ENCODE measurements at regions not wholly inside any gene's neighbourhood (a gene's known extent, or its start where the extent isn't known, plus 50 kb on each side); places are given as distances from the start of the nearest gene placed in this dataset.
"Not testable (repeated sequence)": the region's sequence is repeated elsewhere in the genome, so short reads cannot be mapped to it uniquely, and the experiment has no call there.

- TF ChIP-seq POLR2A (IDR thresholded peaks at IDR 0.05; ENCODE audit: low read depth, low read length) = no peak
- no peak for FAIRE-seq
- DNase-seq (ENCODE audit: insufficient read length, low spot score) = no peak
Measured at GRCh38 chr12:91643763-91644162, 461.1 kb upstream of the DCN start.

GRCh38 chr12:91640021-91640420 is 457.4 kb upstream of the DCN start:
- no peak for FAIRE-seq
- DNase-seq (ENCODE audit: insufficient read length, low spot score) = no peak
- no peak for TF ChIP-seq POLR2A (IDR thresholded peaks at IDR 0.05; ENCODE audit: low read depth, low read length)

GRCh38 chr12:91639327-91639726 is 456.7 kb upstream of the DCN start:
- FAIRE-seq (no peak), DNase-seq (ENCODE audit: insufficient read length, low spot score) (no peak)
- TF ChIP-seq POLR2A (IDR thresholded peaks at IDR 0.05; ENCODE audit: low read depth, low read length) = no peak

GRCh38 chr12:91637789-91638624 is 455.4 kb upstream of the DCN start:
- TF ChIP-seq POLR2A (IDR thresholded peaks at IDR 0.05; ENCODE audit: low read depth, low read length) = no peak
- FAIRE-seq (no peak), DNase-seq (ENCODE audit: insufficient read length, low spot score) (no peak)

- no peak for TF ChIP-seq POLR2A (IDR thresholded peaks at IDR 0.05; ENCODE audit: low read depth, low read length)
- no peak for DNase-seq (ENCODE audit: insufficient read length, low spot score)
- no peak for FAIRE-seq
Measured at GRCh38 chr12:91636721-91637120, 454.1 kb upstream of the DCN start.

GRCh38 chr12:91634386-91634713 is 451.7 kb upstream of the DCN start:
- not testable (repeated sequence) for DNase-seq (ENCODE audit: insufficient read length, low spot score); FAIRE-seq

- no peak for DNase-seq (ENCODE audit: insufficient read length, low spot score)
- FAIRE-seq = no peak
- no peak for TF ChIP-seq POLR2A (IDR thresholded peaks at IDR 0.05; ENCODE audit: low read depth, low read length)
Measured at GRCh38 chr12:91633734-91634357, 451.2 kb upstream of the DCN start.

- DNase-seq (ENCODE audit: insufficient read length, low spot score) (no peak), FAIRE-seq (no peak)
- TF ChIP-seq POLR2A (IDR thresholded peaks at IDR 0.05; ENCODE audit: low read depth, low read length) = no peak
Measured at GRCh38 chr12:91633206-91633605, 450.6 kb upstream of the DCN start.

- no peak for DNase-seq (ENCODE audit: insufficient read length, low spot score)
- FAIRE-seq = no peak
- TF ChIP-seq POLR2A (IDR thresholded peaks at IDR 0.05; ENCODE audit: low read depth, low read length) = no peak
Measured at GRCh38 chr12:91632042-91632786, 449.6 kb upstream of the DCN start.

GRCh38 chr12:91630596-91631293 is 448.1 kb upstream of the DCN start:
- no peak for TF ChIP-seq POLR2A (IDR thresholded peaks at IDR 0.05; ENCODE audit: low read depth, low read length)
- DNase-seq (ENCODE audit: insufficient read length, low spot score) = no peak
- no peak for FAIRE-seq

- no peak for FAIRE-seq
- no peak for DNase-seq (ENCODE audit: insufficient read length, low spot score)
- TF ChIP-seq POLR2A (IDR thresholded peaks at IDR 0.05; ENCODE audit: low read depth, low read length) = no peak
Measured at GRCh38 chr12:91630083-91630482, 447.5 kb upstream of the DCN start.

- DNase-seq (ENCODE audit: insufficient read length, low spot score) (no peak), FAIRE-seq (no peak)
- no peak for TF ChIP-seq POLR2A (IDR thresholded peaks at IDR 0.05; ENCODE audit: low read depth, low read length)
Measured at GRCh38 chr12:91629440-91629839, 446.8 kb upstream of the DCN start.

GRCh38 chr12:91628656-91629055 is 446.0 kb upstream of the DCN start:
- no peak for TF ChIP-seq POLR2A (IDR thresholded peaks at IDR 0.05; ENCODE audit: low read depth, low read length)
- FAIRE-seq = no peak

GRCh38 chr12:91627225-91627624 is 444.6 kb upstream of the DCN start:
- FAIRE-seq (no peak), DNase-seq (ENCODE audit: insufficient read length, low spot score) (no peak)
- no peak for TF ChIP-seq POLR2A (IDR thresholded peaks at IDR 0.05; ENCODE audit: low read depth, low read length)

More at GRCh38 chr12:91628656-91629055, 446.0 kb upstream of the DCN start:
- DNase-seq (ENCODE audit: insufficient read length, low spot score) = no peak

Measured in H54 (cell line).